HEK293 (cell line): ENCODE measurements at regions not wholly inside any gene's neighbourhood (a gene's known extent, or its start where the extent isn't known, plus 50 kb on each side); places are given as distances from the start of the nearest gene placed in this dataset.
"Not testable (repeated sequence)": the region's sequence is repeated elsewhere in the genome, so short reads cannot be mapped to it uniquely, and the experiment has no call there.

Source experiments
- CTCF ChIA-PET: fragments of 350-600 bp; formaldehyde crosslinking; extraction: SDS; loops from one replicate; lab custom pipeline; 2021; ENCODE audit warnings: antibody characterized with exemption; lab: Yijun Ruan, JAX
- POLR2A ChIA-PET: fragments of 300-600 bp; formaldehyde crosslinking; extraction: SDS; loops from one replicate; lab custom pipeline; 2020; ENCODE audit warnings: antibody characterized with exemption, inconsistent platforms; lab: Yijun Ruan, JAX
- H3K27ac ChIP-seq: fragments of 200-500 bp; sonication (Bioruptor generic); 2 replicates; pipeline ENCODE4 v1.5.1; 2014; ENCODE audit warnings: low read depth, low read length, control low read depth, inconsistent platforms; ENCODE audit errors: extremely low read depth
- H3K36me3 ChIP-seq, 2 experiments: fragments of 200-500 bp in 1 of 2; sonication (Bioruptor generic) in 1 of 2; 1 replicate in 1 of 2; 2 replicates in 1 of 2; pipeline ENCODE4 v1.5.1; 2014 to 2017; ENCODE audit warnings: inconsistent platforms in 2 of 2, low read length in 2 of 2; ENCODE audit not compliant: control insufficient read depth in 2 of 2, insufficient read depth in 1 of 2
- H3K4me1 ChIP-seq: fragments of 200-500 bp; sonication (Bioruptor generic); 2 replicates; pipeline ENCODE4 v1.5.1; 2014; ENCODE audit warnings: mild to moderate bottlenecking, low read length, inconsistent platforms; ENCODE audit not compliant: control insufficient read depth, insufficient read depth
- H3K4me3 ChIP-seq: 2 replicates; pipeline ENCODE4 v1.5.1; 2011; ENCODE audit warnings: low read depth, mild to moderate bottlenecking, control low read depth, low read length, moderate library complexity
- H3K9me3 ChIP-seq: fragments of 200-500 bp; sonication (Bioruptor generic); 2 replicates; pipeline ENCODE4 v1.5.1; 2014; ENCODE audit warnings: low read depth, low read length, inconsistent platforms; ENCODE audit not compliant: control insufficient read depth, insufficient read depth
- BCL11B ChIP-seq: fragments of 450-650 bp; formaldehyde crosslinking; IDR thresholded peaks from 2 replicates; pipeline ENCODE4 v1.5.1; 2016; ENCODE audit warnings: low read depth, missing biosample characterization, missing genetic modification characterization
- BCL6B ChIP-seq: fragments of 450-650 bp; formaldehyde crosslinking; IDR thresholded peaks from 2 replicates; pipeline ENCODE4 v1.5.1; 2017; ENCODE audit warnings: missing biosample characterization, missing genetic modification characterization
- PRDM1 ChIP-seq: fragments of 450-650 bp; formaldehyde crosslinking; IDR thresholded peaks from 2 replicates; pipeline ENCODE4; 2016; ENCODE audit warnings: missing biosample characterization, missing genetic modification characterization
- YY1 ChIP-seq: fragments of 450-650 bp; formaldehyde crosslinking; IDR thresholded peaks from 2 replicates; pipeline ENCODE4 v1.5.1; 2018; ENCODE audit warnings: missing biosample characterization, missing genetic modification characterization
- ZBTB7A ChIP-seq: fragments of 450-650 bp; formaldehyde crosslinking; IDR thresholded peaks from 2 replicates; pipeline ENCODE4 v1.5.1; 2016; ENCODE audit warnings: low read depth, missing biosample characterization, missing genetic modification characterization
- ZBTB8A ChIP-seq: fragments of 450-650 bp; formaldehyde crosslinking; IDR thresholded peaks from 2 replicates; pipeline ENCODE4 v1.5.1; 2016; ENCODE audit warnings: missing biosample characterization, missing genetic modification characterization
- ZEB2 ChIP-seq: fragments of 450-650 bp; formaldehyde crosslinking; IDR thresholded peaks from 2 replicates; pipeline ENCODE4 v1.5.1; 2016; ENCODE audit warnings: missing biosample characterization, missing genetic modification characterization
- ZFP41 ChIP-seq: fragments of 450-650 bp; formaldehyde crosslinking; IDR thresholded peaks from 2 replicates; pipeline ENCODE4 v1.5.1; 2016; ENCODE audit warnings: missing biosample characterization, missing genetic modification characterization, borderline replicate concordance
- ZNF280C ChIP-seq: fragments of 450-650 bp; formaldehyde crosslinking; IDR thresholded peaks from 2 replicates; pipeline ENCODE4 v1.5.1; 2016; ENCODE audit warnings: missing biosample characterization, missing genetic modification characterization
- ZNF398 ChIP-seq: fragments of 450-650 bp; formaldehyde crosslinking; IDR thresholded peaks from 2 replicates; pipeline ENCODE4 v1.5.1; 2017; ENCODE audit warnings: missing biosample characterization, missing genetic modification characterization
- ZNF473 ChIP-seq: fragments of 450-650 bp; formaldehyde crosslinking; IDR thresholded peaks from 2 replicates; pipeline ENCODE4 v1.5.1; 2017; ENCODE audit warnings: missing biosample characterization, missing genetic modification characterization
- ZNF501 ChIP-seq: fragments of 450-650 bp; formaldehyde crosslinking; IDR thresholded peaks from 2 replicates; pipeline ENCODE4 v1.5.1; 2016; ENCODE audit warnings: missing biosample characterization, missing genetic modification characterization
- ZNF544 ChIP-seq: fragments of 450-650 bp; formaldehyde crosslinking; IDR thresholded peaks from 2 replicates; pipeline ENCODE4 v1.5.0; 2017; ENCODE audit warnings: missing biosample characterization, missing genetic modification characterization
- ZNF621 ChIP-seq: fragments of 450-650 bp; formaldehyde crosslinking; IDR thresholded peaks from 2 replicates; pipeline ENCODE4 v1.5.1; 2017; ENCODE audit warnings: missing biosample characterization, missing genetic modification characterization
- ZNF623 ChIP-seq: fragments of 450-650 bp; formaldehyde crosslinking; IDR thresholded peaks from 2 replicates; pipeline ENCODE4 v1.5.1; 2016; ENCODE audit warnings: missing biosample characterization, missing genetic modification characterization
- ZNF677 ChIP-seq: fragments of 450-650 bp; IDR thresholded peaks from 2 replicates; pipeline ENCODE4 v1.5.0; 2018; ENCODE audit warnings: missing biosample characterization, mild to moderate bottlenecking, missing genetic modification characterization, moderate library complexity
- ZNF747 ChIP-seq: fragments of 450-650 bp; formaldehyde crosslinking; IDR thresholded peaks from 2 replicates; pipeline ENCODE4 v1.5.1; 2016; ENCODE audit warnings: missing biosample characterization, missing genetic modification characterization
- ZNF791 ChIP-seq: fragments of 450-650 bp; formaldehyde crosslinking; IDR thresholded peaks from 2 replicates; pipeline ENCODE4 v1.5.1; 2016; ENCODE audit warnings: missing biosample characterization, missing genetic modification characterization
- ZNF843 ChIP-seq: fragments of 450-650 bp; formaldehyde crosslinking; IDR thresholded peaks from 2 replicates; pipeline ENCODE4 v1.5.1; 2016; ENCODE audit warnings: missing biosample characterization, missing genetic modification characterization

GRCh38 chr5:50306488-50306887 is 134.6 kb downstream of the EMB start:
- H3K4me1 ChIP-seq, POLR2A ChIA-PET, H3K36me3 ChIP-seq, H3K9me3 ChIP-seq, H3K27ac ChIP-seq, H3K4me3 ChIP-seq, CTCF ChIA-PET: not testable (repeated sequence)

- POLR2A ChIA-PET = no interaction called here
These were observed 138.1 kb downstream of the EMB start for GRCh38 chr5:50302815-50303490.

GRCh38 chr5:50301756-50302155 is 139.3 kb downstream of the EMB start:
- Histone ChIP-seq H3K9me3 (no peaks in the 10 kb centered on the region), H3K27ac (no peak overlapping the region), H3K36me3 (no peaks in the 10 kb centered on the region), H3K4me3 (no peak overlapping the region)
- POLR2A ChIA-PET = no interaction called here
- CTCF ChIA-PET = interaction anchor here (0.6 kb wide), 1 partner anchor 576 kb away, joined by 3 read pairs; no protein-coding TSS in a partner anchor
- TF ChIP-seq PRDM1 (tag by site-specific recombination) (no peak), ZBTB8A (tag by site-specific recombination) (no peak), YY1 (tag by site-specific recombination) (no peak), ZFP41 (tag by site-specific recombination) (no peak), ZNF747 (tag by site-specific recombination) (no peak), ZNF621 (tag by site-specific recombination) (no peak), BCL11B (tag by site-specific recombination) (no peak), ZBTB7A (tag by site-specific recombination) (no peak), ZNF280C (tag by site-specific recombination) (no peak), ZNF501 (no peak), ZNF398 (tag by site-specific recombination) (no peak), ZNF544 (tag by site-specific recombination) (no peak), ZNF473 (no peak), ZNF677 (tag by site-specific recombination) (no peak), ZEB2 (tag by site-specific recombination) (no peak), BCL6B (tag by site-specific recombination) (no peak), ZNF843 (tag by site-specific recombination) (no peak)
- TF ChIP-seq, all 188 proteins: peak for 0
- H3K4me1 ChIP-seq = no peaks in the 10 kb centered on the region

More at GRCh38 chr5:50302815-50303490, 138.1 kb downstream of the EMB start:
- H3K27ac ChIP-seq = no peak overlapping the region
- no peaks in the 10 kb centered on the region for H3K4me1 ChIP-seq
- CTCF ChIA-PET = no interaction called here
- no peak for TF ChIP-seq ZNF791
- TF ChIP-seq ZNF623 (tag by site-specific recombination) = no peak
- H3K4me3 ChIP-seq = no peak overlapping the region
- H3K36me3 ChIP-seq = no peaks in the 10 kb centered on the region
- no peaks in the 10 kb centered on the region for H3K9me3 ChIP-seq
